ENCODE measurements at regions not wholly inside any gene's neighbourhood (a gene's known extent, or its start where the extent isn't known, plus 50 kb on each side); places are given as distances from the start of the nearest gene placed in this dataset.
"Not testable (repeated sequence)": the region's sequence is repeated elsewhere in the genome, so short reads cannot be mapped to it uniquely, and the experiment has no call there.

- no peak overlapping the region for H3K9ac ChIP-seq (ENCODE audit: low read depth in 1 of 2, low read length in 2 of 2)
- no peaks in the 10 kb centered on the region for H3K36me3 ChIP-seq (ENCODE audit: control insufficient read depth in 1 of 2, insufficient read depth in 2 of 2, low read length in 2 of 2)
- peaks cover 13 to 22% of the 10 kb centered on the region in 2 donors for H3K4me1 ChIP-seq (ENCODE audit: control insufficient read depth in 1 of 2, insufficient read depth in 2 of 2, low read length in 2 of 2)
- no peaks in the 10 kb centered on the region for H3K9me3 ChIP-seq (ENCODE audit: control insufficient read depth in 1 of 2, low read length in 2 of 2)
- no peaks in the 10 kb centered on the region for H3K27me3 ChIP-seq (ENCODE audit: control insufficient read depth in 1 of 2, insufficient read depth in 2 of 2, low read length in 2 of 2)
- H3K4me3 ChIP-seq (ENCODE audit: low read depth in 1 of 2, low read length in 2 of 2), result peak overlapping the region in 1 of 2 donors; percentile 39
- H3K27ac ChIP-seq (ENCODE audit: low read depth, low read length), result no peak overlapping the region
These were observed 343.3 kb downstream of the SETD4 start for GRCh38 chr21:35716876-35717565.

GRCh38 chr21:35713914-35714313 lies 346.4 kb downstream of the SETD4 start:
- Histone ChIP-seq H3K4me1 (ENCODE audit: control insufficient read depth in 1 of 2, insufficient read depth in 2 of 2, low read length in 2 of 2) (peaks cover 8 to 22% of the 10 kb centered on the region in 2 donors), H3K27ac (ENCODE audit: low read depth, low read length) (no peak overlapping the region), H3K36me3 (ENCODE audit: control insufficient read depth in 1 of 2, insufficient read depth in 2 of 2, low read length in 2 of 2) (no peaks in the 10 kb centered on the region), H3K9ac (ENCODE audit: low read depth in 1 of 2, low read length in 2 of 2) (no peak overlapping the region), H3K4me3 (ENCODE audit: low read depth in 1 of 2, low read length in 2 of 2) (no peak overlapping the region), H3K9me3 (ENCODE audit: control insufficient read depth in 1 of 2, low read length in 2 of 2) (no peaks in the 10 kb centered on the region), H3K27me3 (ENCODE audit: control insufficient read depth in 1 of 2, insufficient read depth in 2 of 2, low read length in 2 of 2) (no peaks in the 10 kb centered on the region)

DNA sequence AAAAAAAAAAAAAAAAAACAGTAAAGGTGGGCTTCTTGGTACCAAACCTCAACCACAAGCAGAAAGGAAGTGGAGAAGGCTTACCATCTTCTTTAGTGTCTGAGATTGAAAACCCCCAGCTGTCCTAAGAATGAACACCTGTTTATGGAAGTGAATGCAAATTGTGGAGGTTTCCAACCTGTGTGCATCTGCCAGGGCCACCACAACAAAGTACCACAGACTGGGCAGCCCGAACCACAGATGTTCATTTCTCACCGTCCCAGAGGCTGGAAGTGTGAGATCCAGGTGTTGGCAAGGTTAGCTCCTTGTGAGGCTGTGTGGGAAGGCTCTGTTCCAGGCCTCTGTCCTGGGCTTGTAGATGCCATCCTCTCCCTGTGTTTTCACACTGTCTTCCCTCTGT lies 348.7 kb downstream of the SETD4 start:
- H3K27ac ChIP-seq (ENCODE audit: low read depth, low read length), result no peak overlapping the region
- no peaks in the 10 kb centered on the region for H3K27me3 ChIP-seq (ENCODE audit: control insufficient read depth in 1 of 2, insufficient read depth in 2 of 2, low read length in 2 of 2)
- H3K9ac ChIP-seq (ENCODE audit: low read depth in 1 of 2, low read length in 2 of 2), result no peak overlapping the region

GRCh38 chr21:35711213-35711612 lies 349.1 kb downstream of the SETD4 start:
- Histone ChIP-seq H3K4me1 (ENCODE audit: control insufficient read depth in 1 of 2, insufficient read depth in 2 of 2, low read length in 2 of 2) (peaks cover 0 to 4% of the 10 kb centered on the region in 2 donors), H3K36me3 (ENCODE audit: control insufficient read depth in 1 of 2, insufficient read depth in 2 of 2, low read length in 2 of 2) (no peaks in the 10 kb centered on the region), H3K9ac (ENCODE audit: low read depth in 1 of 2, low read length in 2 of 2) (no peak overlapping the region), H3K27me3 (ENCODE audit: control insufficient read depth in 1 of 2, insufficient read depth in 2 of 2, low read length in 2 of 2) (no peaks in the 10 kb centered on the region), H3K4me3 (ENCODE audit: low read depth in 1 of 2, low read length in 2 of 2) (no peak overlapping the region), H3K27ac (ENCODE audit: low read depth, low read length) (no peak overlapping the region), H3K9me3 (ENCODE audit: control insufficient read depth in 1 of 2, low read length in 2 of 2) (no peaks in the 10 kb centered on the region)

More for the DNA sequence above, 348.7 kb downstream of the SETD4 start:
- no peak overlapping the region for H3K4me3 ChIP-seq (ENCODE audit: low read depth in 1 of 2, low read length in 2 of 2)
- no peaks in the 10 kb centered on the region for H3K36me3 ChIP-seq (ENCODE audit: control insufficient read depth in 1 of 2, insufficient read depth in 2 of 2, low read length in 2 of 2)
- H3K9me3 ChIP-seq (ENCODE audit: control insufficient read depth in 1 of 2, low read length in 2 of 2), result no peaks in the 10 kb centered on the region
- peaks cover 0 to 9% of the 10 kb centered on the region in 2 donors for H3K4me1 ChIP-seq (ENCODE audit: control insufficient read depth in 1 of 2, insufficient read depth in 2 of 2, low read length in 2 of 2)

DNA sequence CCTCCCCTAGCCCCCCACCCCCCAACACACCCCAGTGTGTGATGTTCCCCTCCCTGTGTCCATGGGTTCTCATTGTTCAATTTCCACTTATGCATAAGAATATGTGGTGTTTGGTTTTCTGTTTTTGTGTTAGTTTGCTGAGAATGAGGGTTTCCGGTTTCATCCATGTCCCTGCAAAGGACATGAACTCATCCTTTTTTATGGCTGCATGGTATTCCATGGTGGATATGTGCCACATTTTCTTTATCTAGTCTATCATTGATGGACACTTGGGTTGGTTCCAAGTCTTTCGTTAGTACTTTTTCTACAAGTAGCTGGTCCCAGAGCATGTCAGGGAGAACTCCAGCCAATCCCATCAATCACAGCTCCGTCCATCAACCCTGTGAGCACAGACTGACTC lies 350.3 kb downstream of the SETD4 start:
- not testable (repeated sequence) for H3K27me3 ChIP-seq (ENCODE audit: control insufficient read depth in 1 of 2, insufficient read depth in 2 of 2, low read length in 2 of 2); H3K4me3 ChIP-seq (ENCODE audit: low read depth in 1 of 2, low read length in 2 of 2); H3K4me1 ChIP-seq (ENCODE audit: control insufficient read depth in 1 of 2, insufficient read depth in 2 of 2, low read length in 2 of 2)

DNA sequence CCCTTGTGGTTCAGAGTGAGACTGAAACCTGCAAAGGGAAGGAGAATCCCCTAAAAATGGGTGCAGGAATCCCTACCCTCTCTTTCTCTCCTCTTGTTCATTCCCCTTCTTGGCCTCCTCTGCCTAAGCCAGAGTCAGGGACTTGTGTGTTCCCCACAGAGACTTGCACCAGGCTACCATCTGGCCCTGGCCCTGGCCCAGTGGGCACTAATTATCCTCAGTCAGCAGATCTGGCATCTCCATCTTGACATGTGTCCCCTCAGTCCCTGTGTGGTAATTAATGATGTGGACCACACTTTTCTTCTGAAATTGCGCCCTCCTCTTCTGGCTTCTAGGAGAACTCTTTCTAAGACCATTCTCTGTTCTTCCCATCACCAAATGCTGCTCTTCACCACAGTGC lies 354.4 kb downstream of the SETD4 start:
- H3K4me1 ChIP-seq (ENCODE audit: control insufficient read depth in 1 of 2, insufficient read depth in 2 of 2, low read length in 2 of 2), result no peaks in the 10 kb centered on the region
- H3K4me3 ChIP-seq (ENCODE audit: low read depth in 1 of 2, low read length in 2 of 2), result no peak overlapping the region
- no peaks in the 10 kb centered on the region for H3K27me3 ChIP-seq (ENCODE audit: control insufficient read depth in 1 of 2, insufficient read depth in 2 of 2, low read length in 2 of 2)
- H3K36me3 ChIP-seq (ENCODE audit: control insufficient read depth in 1 of 2, insufficient read depth in 2 of 2, low read length in 2 of 2), result no peaks in the 10 kb centered on the region
- no peak overlapping the region for H3K9ac ChIP-seq (ENCODE audit: low read depth in 1 of 2, low read length in 2 of 2)
- no peaks in the 10 kb centered on the region for H3K9me3 ChIP-seq (ENCODE audit: control insufficient read depth in 1 of 2, low read length in 2 of 2)
- no peak overlapping the region for H3K27ac ChIP-seq (ENCODE audit: low read depth, low read length)

More for the DNA sequence above, 350.3 kb downstream of the SETD4 start:
- not testable (repeated sequence) for H3K27ac ChIP-seq (ENCODE audit: low read depth, low read length); H3K9ac ChIP-seq (ENCODE audit: low read depth in 1 of 2, low read length in 2 of 2); H3K36me3 ChIP-seq (ENCODE audit: control insufficient read depth in 1 of 2, insufficient read depth in 2 of 2, low read length in 2 of 2); H3K9me3 ChIP-seq (ENCODE audit: control insufficient read depth in 1 of 2, low read length in 2 of 2)

DNA sequence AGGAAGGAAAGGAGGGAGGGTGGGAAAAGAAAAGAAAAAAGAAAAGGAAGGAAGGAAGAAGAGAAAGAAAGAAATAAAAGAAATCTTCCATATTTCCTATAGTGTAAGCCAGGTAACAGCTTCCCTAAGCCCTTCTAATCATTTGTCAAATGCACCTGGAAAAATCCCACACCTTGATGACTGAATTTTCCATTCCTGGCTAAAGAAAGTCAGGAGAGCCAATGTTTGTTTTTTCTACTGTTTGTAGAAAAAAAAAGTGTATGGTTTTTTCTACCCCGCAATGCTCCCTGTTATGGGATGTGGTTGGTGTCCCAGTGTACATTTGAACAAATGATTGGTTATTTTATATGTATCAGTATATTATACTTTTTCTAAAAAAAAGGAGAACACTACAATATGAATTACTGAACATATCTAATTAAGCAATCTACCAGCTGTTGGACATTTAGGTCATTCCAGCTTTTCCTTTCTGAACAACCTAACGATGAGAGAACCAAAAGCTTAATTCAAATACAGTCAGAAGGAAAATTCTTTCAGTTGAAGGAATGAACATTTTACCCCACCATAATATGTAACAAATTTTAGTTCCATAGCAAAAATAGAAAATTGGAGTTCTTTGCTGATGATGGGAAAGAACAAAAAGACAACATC lies 355.0 kb downstream of the SETD4 start:
- Histone ChIP-seq H3K36me3 (ENCODE audit: control insufficient read depth in 1 of 2, insufficient read depth in 2 of 2, low read length in 2 of 2) (no peaks in the 10 kb centered on the region), H3K4me1 (ENCODE audit: control insufficient read depth in 1 of 2, insufficient read depth in 2 of 2, low read length in 2 of 2) (no peaks in the 10 kb centered on the region), H3K9me3 (ENCODE audit: control insufficient read depth in 1 of 2, low read length in 2 of 2) (no peaks in the 10 kb centered on the region), H3K9ac (ENCODE audit: low read depth in 1 of 2, low read length in 2 of 2) (no peak overlapping the region), H3K4me3 (ENCODE audit: low read depth in 1 of 2, low read length in 2 of 2) (no peak overlapping the region), H3K27me3 (ENCODE audit: control insufficient read depth in 1 of 2, insufficient read depth in 2 of 2, low read length in 2 of 2) (no peaks in the 10 kb centered on the region), H3K27ac (ENCODE audit: low read depth, low read length) (no peak overlapping the region)

- Histone ChIP-seq H3K27me3 (ENCODE audit: control insufficient read depth in 1 of 2, insufficient read depth in 2 of 2, low read length in 2 of 2) (no peaks in the 10 kb centered on the region), H3K36me3 (ENCODE audit: control insufficient read depth in 1 of 2, insufficient read depth in 2 of 2, low read length in 2 of 2) (no peaks in the 10 kb centered on the region)
These were observed 356.6 kb downstream of the SETD4 start for GRCh38 chr21:35703704-35704103.

DNA sequence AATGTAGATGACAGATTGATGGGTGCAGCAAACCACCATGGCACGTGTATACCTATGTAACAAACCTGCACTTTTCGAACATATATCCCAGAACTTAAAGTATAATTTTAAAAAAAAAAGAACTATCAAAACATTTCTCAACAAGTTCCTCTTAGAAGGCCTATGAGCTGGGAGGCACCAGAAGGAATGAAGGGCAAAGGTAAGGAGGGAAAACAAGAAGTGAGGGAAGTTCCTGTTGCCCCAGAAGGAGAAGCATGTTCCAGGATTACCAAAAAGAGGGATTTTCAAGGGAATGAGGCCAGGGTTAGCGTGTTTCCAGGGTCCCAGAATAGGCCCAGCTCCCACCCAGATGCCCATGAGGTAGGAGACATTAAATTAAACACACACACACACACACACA lies 361.0 kb downstream of the SETD4 start:
- Histone ChIP-seq H3K27ac (ENCODE audit: low read depth, low read length) (no peak overlapping the region), H3K4me3 (ENCODE audit: low read depth in 1 of 2, low read length in 2 of 2) (no peak overlapping the region), H3K9ac (ENCODE audit: low read depth in 1 of 2, low read length in 2 of 2) (no peak overlapping the region), H3K27me3 (ENCODE audit: control insufficient read depth in 1 of 2, insufficient read depth in 2 of 2, low read length in 2 of 2) (no peaks in the 10 kb centered on the region), H3K4me1 (ENCODE audit: control insufficient read depth in 1 of 2, insufficient read depth in 2 of 2, low read length in 2 of 2) (peaks cover 10 to 21% of the 10 kb centered on the region in 2 donors), H3K9me3 (ENCODE audit: control insufficient read depth in 1 of 2, low read length in 2 of 2) (no peaks in the 10 kb centered on the region), H3K36me3 (ENCODE audit: control insufficient read depth in 1 of 2, insufficient read depth in 2 of 2, low read length in 2 of 2) (no peaks in the 10 kb centered on the region)

More at GRCh38 chr21:35703704-35704103, 356.6 kb downstream of the SETD4 start:
- H3K27ac ChIP-seq (ENCODE audit: low read depth, low read length), result no peak overlapping the region
- H3K9me3 ChIP-seq (ENCODE audit: control insufficient read depth in 1 of 2, low read length in 2 of 2), result no peaks in the 10 kb centered on the region
- peaks cover 0 to 7% of the 10 kb centered on the region in 2 donors for H3K4me1 ChIP-seq (ENCODE audit: control insufficient read depth in 1 of 2, insufficient read depth in 2 of 2, low read length in 2 of 2)
- no peak overlapping the region for H3K9ac ChIP-seq (ENCODE audit: low read depth in 1 of 2, low read length in 2 of 2)
- H3K4me3 ChIP-seq (ENCODE audit: low read depth in 1 of 2, low read length in 2 of 2), result no peak overlapping the region

DNA sequence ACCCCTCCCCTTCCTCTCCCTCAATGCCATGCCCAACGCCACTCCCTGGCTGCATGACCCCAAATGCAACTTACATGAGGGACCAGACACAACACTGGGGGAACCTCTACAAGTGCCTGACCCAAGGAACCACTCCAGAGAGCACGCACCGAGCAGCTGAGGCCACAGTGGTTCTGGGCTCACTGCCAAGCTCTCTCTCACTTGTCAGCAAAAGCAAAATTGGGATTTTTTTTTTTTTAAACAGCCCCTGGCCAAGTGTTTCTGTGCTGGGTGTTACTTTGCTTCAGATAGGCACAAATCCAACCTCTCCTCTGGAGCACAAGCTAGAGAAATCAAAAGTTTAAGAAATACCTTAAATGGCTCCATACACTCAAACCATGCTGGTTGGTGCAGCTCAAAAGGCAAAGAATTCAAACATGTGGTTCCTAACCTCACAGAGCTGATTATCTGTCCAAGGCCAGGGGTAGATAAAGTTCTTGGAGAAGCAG lies 363.0 kb downstream of the SETD4 start:
- H3K9ac ChIP-seq (ENCODE audit: low read depth in 1 of 2, low read length in 2 of 2), result no peak overlapping the region
- no peaks in the 10 kb centered on the region for H3K9me3 ChIP-seq (ENCODE audit: control insufficient read depth in 1 of 2, low read length in 2 of 2)
- peaks cover 10 to 21% of the 10 kb centered on the region in 2 donors for H3K4me1 ChIP-seq (ENCODE audit: control insufficient read depth in 1 of 2, insufficient read depth in 2 of 2, low read length in 2 of 2)
- no peak overlapping the region for H3K4me3 ChIP-seq (ENCODE audit: low read depth in 1 of 2, low read length in 2 of 2)
- no peak overlapping the region for H3K27ac ChIP-seq (ENCODE audit: low read depth, low read length)
- H3K27me3 ChIP-seq (ENCODE audit: control insufficient read depth in 1 of 2, insufficient read depth in 2 of 2, low read length in 2 of 2), result no peaks in the 10 kb centered on the region
- H3K36me3 ChIP-seq (ENCODE audit: control insufficient read depth in 1 of 2, insufficient read depth in 2 of 2, low read length in 2 of 2), result no peaks in the 10 kb centered on the region
